ENCODE measurements at regions not wholly inside any gene's neighbourhood (a gene's known extent, or its start where the extent isn't known, plus 50 kb on each side); places are given as distances from the start of the nearest gene placed in this dataset.

GRCh38 chr5:117800261-117800660 lies 1188.1 kb downstream of the DTWD2 start:
- no peaks in the 10 kb centered on the region for H3K4me1 ChIP-seq (ENCODE audit: control insufficient read depth, extremely low read depth, insufficient read depth, low read length)
- no peaks in the 10 kb centered on the region for H4K20me1 ChIP-seq (replicated peaks; ENCODE audit: control insufficient read depth, extremely low read depth, insufficient read depth, low read length)
- H3K36me3 ChIP-seq (ENCODE audit: control insufficient read depth in 2 of 2, extremely low read depth in 1 of 2, insufficient read depth in 2 of 2, low read length in 2 of 2), result no peaks in the 10 kb centered on the region
- ChIA-PET POLR2A (no interaction called here), CTCF (no interaction called here)
- H3K27ac ChIP-seq (ENCODE audit: insufficient read depth, low read depth, low read length), result no peak overlapping the region
- TF ChIP-seq POLR2AphosphoS5 (IDR thresholded peaks at IDR 0.05; ENCODE audit: insufficient read depth, low read depth, low read length), result no peak
- no peak for TF ChIP-seq EZH2 (IDR thresholded peaks at IDR 0.05; ENCODE audit: borderline replicate concordance, low read depth, low read length, severe bottlenecking)
- TF ChIP-seq GATA2 (IDR thresholded peaks at IDR 0.05; ENCODE audit: insufficient read depth, insufficient read length, low read depth, low read length), result no peak
- TF ChIP-seq CTCF (IDR thresholded peaks at IDR 0.05; ENCODE audit: extremely low read depth in 1 of 2, insufficient read depth in 1 of 2, low read depth in 1 of 2, low read length in 2 of 2), result no peak
- no peak for TF ChIP-seq POLR2A (IDR thresholded peaks at IDR 0.05; ENCODE audit: low read depth, low read length)
- TF ChIP-seq JUN (IDR thresholded peaks at IDR 0.05; ENCODE audit: borderline replicate concordance, insufficient read depth, insufficient read length, low read depth), result no peak
- TF ChIP-seq MAX (IDR thresholded peaks at IDR 0.05; ENCODE audit: insufficient read depth, insufficient read length), result no peak
- TF ChIP-seq MYC (IDR thresholded peaks at IDR 0.05; ENCODE audit: low read depth, low read length), result no peak
- TF ChIP-seq FOS (IDR thresholded peaks at IDR 0.05; ENCODE audit: borderline replicate concordance, insufficient read depth, low read length), result no peak
- H3K9me3 ChIP-seq (replicated peaks; ENCODE audit: control insufficient read depth, insufficient read depth, low read length), result no peaks in the 10 kb centered on the region
- dilution Hi-C loops (cut with MboI; ENCODE audit: extremely low pct_ligation_motif_present, low sequenced_read_pairs) (no loop called here), intact Hi-C loops (cut with micrococcal nuclease) (no loop called here)
- no peaks in the 10 kb centered on the region for H3K27me3 ChIP-seq (ENCODE audit: control insufficient read depth in 2 of 2, insufficient read depth in 2 of 2, low read length in 2 of 2)
- H3K9me1 ChIP-seq (replicated peaks; ENCODE audit: control insufficient read depth, extremely low read depth, insufficient read depth, low read length), result no peaks in the 10 kb centered on the region
- BruUV-seq (replicated peaks), result no TSS peak
- no peak overlapping the region for H3K4me3 ChIP-seq (replicated peaks in 1 of 3; ENCODE audit: insufficient read depth in 1 of 3, low read depth in 1 of 3, low read length in 3 of 3)
- H3K79me2 ChIP-seq (ENCODE audit: control insufficient read depth, insufficient read depth, low read length), result no peaks in the 10 kb centered on the region
- DNase-seq (ENCODE audit: low read depth, low spot score) (no peak), FAIRE-seq (no peak)
- H3K9ac ChIP-seq (replicated peaks; ENCODE audit: extremely low read depth, insufficient read depth, low read length), result no peak overlapping the region
- no peak overlapping the region for H2AFZ ChIP-seq (ENCODE audit: low read depth, low read length)
- H3K4me2 ChIP-seq (ENCODE audit: insufficient read depth, low read length), result no peak overlapping the region
